ENCODE measurements at regions not wholly inside any gene's neighbourhood (a gene's known extent, or its start where the extent isn't known, plus 50 kb on each side); places are given as distances from the start of the nearest gene placed in this dataset.

DNA sequence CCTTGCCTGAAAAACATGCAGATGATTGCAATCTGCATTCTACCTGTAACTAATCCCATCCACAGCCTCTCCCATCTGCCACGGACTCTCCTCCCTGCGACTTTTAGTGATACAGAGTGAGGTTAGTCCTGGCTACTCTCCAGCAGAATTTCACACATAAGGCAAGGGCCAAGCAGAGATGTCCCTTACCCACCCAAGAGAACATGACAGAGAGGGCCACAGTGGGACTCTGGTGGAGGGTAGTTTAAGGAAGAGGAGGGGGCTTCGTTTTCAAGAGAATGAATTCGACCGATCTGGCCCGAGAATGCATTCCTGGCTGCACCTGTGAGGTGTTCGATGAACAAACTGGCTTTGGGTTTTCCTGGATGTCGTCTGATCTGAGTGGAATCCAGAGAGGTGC, 87.5 kb upstream of the SIM2 start:
- POLR2A ChIA-PET = no interaction called here
- no peaks in the 10 kb centered on the region for H3K36me3 ChIP-seq (replicated peaks in 1 of 2; ENCODE audit: control insufficient read depth in 1 of 2, insufficient read depth in 2 of 2, low read length in 2 of 2)
- CTCF ChIA-PET (ENCODE audit: low intra/inter-chr PET ratio, low total read pairs) = no interaction called here
- H3K79me2 ChIP-seq (ENCODE audit: insufficient read depth, low read length) = no peaks in the 10 kb centered on the region
- H3K4me3 ChIP-seq (replicated peaks in 1 of 3; ENCODE audit: insufficient read depth in 1 of 3, low read depth in 2 of 3, low read length in 3 of 3) = no peak overlapping the region
- no peaks in the 10 kb centered on the region for H4K20me1 ChIP-seq (ENCODE audit: insufficient read depth, low read length)
- 53% methylated on average over 8 of the region's 8 CpGs for WGBS (ENCODE audit: low lambda C conversion rate)
- H2AFZ ChIP-seq (ENCODE audit: low read length) = no peak overlapping the region
- no TSS peak for BruUV-seq (replicated peaks)
- FAIRE-seq = no peak
- H3K9me3 ChIP-seq (ENCODE audit: low read length) = no peaks in the 10 kb centered on the region; the same call in 1 of the 2 replicates
- intact Hi-C loops (cut with micrococcal nuclease; ENCODE audit: unreplicated experiment) (no loop called here), in situ Hi-C loops (cut with HindIII; ENCODE audit: extremely low pct_ligation_motif_present, low pct_unique_long_range_greater_than_20kb) (no loop called here)
- peaks cover 0 to 32% of the 10 kb centered on the region in 2 experiments; a peak in 1 of 5 replicates for H3K27me3 ChIP-seq (ENCODE audit: control insufficient read depth in 1 of 2, insufficient read depth in 2 of 2, low read length in 2 of 2)
- H3K4me1 ChIP-seq (ENCODE audit: insufficient read depth, low read length) = peaks cover 15% of the 10 kb centered on the region
- no peak overlapping the region for H3K27ac ChIP-seq (ENCODE audit: extremely low read length, insufficient read depth, low read length)
- H3K9ac ChIP-seq (ENCODE audit: insufficient read depth, low read depth, low read length) = no peak overlapping the region
- TF ChIP-seq NFIB (CRISPR knock-in tag; IDR thresholded peaks at IDR 0.05; ENCODE audit: borderline replicate concordance) = no peak
- no peak for TF ChIP-seq ZNF317 (CRISPR knock-in tag; IDR thresholded peaks at IDR 0.05)
- TF ChIP-seq NCOR1 (IDR thresholded peaks at IDR 0.05; ENCODE audit: borderline replicate concordance, low read length) = no peak
- no peak for TF ChIP-seq HOMEZ (CRISPR knock-in tag; IDR thresholded peaks at IDR 0.05; ENCODE audit: low read depth)
- TF ChIP-seq ZNF138 (CRISPR knock-in tag; IDR thresholded peaks at IDR 0.05; ENCODE audit: low read depth) = no peak
- no peak for TF ChIP-seq EED (CRISPR knock-in tag; IDR thresholded peaks at IDR 0.05)
- no peak for TF ChIP-seq PTBP1 (IDR thresholded peaks at IDR 0.05; ENCODE audit: low read depth, low read length, poor library complexity, severe bottlenecking)
- TF ChIP-seq, protein P1, sequence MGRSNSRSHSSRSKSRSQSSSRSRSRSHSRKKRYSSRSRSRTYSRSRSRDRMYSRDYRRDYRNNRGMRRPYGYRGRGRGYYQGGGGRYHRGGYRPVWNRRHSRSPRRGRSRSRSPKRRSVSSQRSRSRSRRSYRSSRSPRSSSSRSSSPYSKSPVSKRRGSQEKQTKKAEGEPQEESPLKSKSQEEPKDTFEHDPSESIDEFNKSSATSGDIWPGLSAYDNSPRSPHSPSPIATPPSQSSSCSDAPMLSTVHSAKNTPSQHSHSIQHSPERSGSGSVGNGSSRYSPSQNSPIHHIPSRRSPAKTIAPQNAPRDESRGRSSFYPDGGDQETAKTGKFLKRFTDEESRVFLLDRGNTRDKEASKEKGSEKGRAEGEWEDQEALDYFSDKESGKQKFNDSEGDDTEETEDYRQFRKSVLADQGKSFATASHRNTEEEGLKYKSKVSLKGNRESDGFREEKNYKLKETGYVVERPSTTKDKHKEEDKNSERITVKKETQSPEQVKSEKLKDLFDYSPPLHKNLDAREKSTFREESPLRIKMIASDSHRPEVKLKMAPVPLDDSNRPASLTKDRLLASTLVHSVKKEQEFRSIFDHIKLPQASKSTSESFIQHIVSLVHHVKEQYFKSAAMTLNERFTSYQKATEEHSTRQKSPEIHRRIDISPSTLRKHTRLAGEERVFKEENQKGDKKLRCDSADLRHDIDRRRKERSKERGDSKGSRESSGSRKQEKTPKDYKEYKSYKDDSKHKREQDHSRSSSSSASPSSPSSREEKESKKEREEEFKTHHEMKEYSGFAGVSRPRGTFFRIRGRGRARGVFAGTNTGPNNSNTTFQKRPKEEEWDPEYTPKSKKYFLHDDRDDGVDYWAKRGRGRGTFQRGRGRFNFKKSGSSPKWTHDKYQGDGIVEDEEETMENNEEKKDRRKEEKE (IDR thresholded peaks at IDR 0.05) = no peak
- TF ChIP-seq ZNF768 (CRISPR knock-in tag; IDR thresholded peaks at IDR 0.05) = no peak
- no peak for ATAC-seq
- DNase-seq (ENCODE audit: low spot score) = no peak
- no peak overlapping the region for H3K4me2 ChIP-seq (ENCODE audit: low read depth, low read length)

Measured in HepG2 (cell line).